ENCODE measurements at regions not wholly inside any gene's neighbourhood (a gene's known extent, or its start where the extent isn't known, plus 50 kb on each side); places are given as distances from the start of the nearest gene placed in this dataset.
A peak's percentile ranks its signal among the peaks of the same experiment; 100 is the strongest.

GRCh38 chr7:106755641-106756040, 94.7 kb upstream of the CCDC71L start:
- H3K9ac ChIP-seq (ENCODE audit: extremely low read depth, insufficient read length, low read length), result no peak overlapping the region

More at GRCh38 chr7:106755641-106756040, 94.7 kb upstream of the CCDC71L start:
- no peak overlapping the region for H4K91ac ChIP-seq (ENCODE audit: insufficient read length, low read depth, low read length)
- H3K79me1 ChIP-seq (ENCODE audit: insufficient read depth, low read depth, low read length, poor library complexity, severe bottlenecking), result no peaks in the 10 kb centered on the region
- H2AK5ac ChIP-seq (ENCODE audit: insufficient read length, low read length), result no peak overlapping the region
- no peak overlapping the region for H4K5ac ChIP-seq (ENCODE audit: insufficient read length, low read depth, low read length)
- H4K20me1 ChIP-seq (ENCODE audit: control insufficient read depth, insufficient read depth, insufficient read length), result no peaks in the 10 kb centered on the region
- no peaks in the 10 kb centered on the region for H3K23me2 ChIP-seq (ENCODE audit: insufficient read length, low read depth, low read length, poor library complexity, severe bottlenecking)
- Mint-ChIP-seq H3K27me3 (ENCODE audit: low read depth) (no peaks in the 10 kb centered on the region; the same call in 1 of the 2 replicates), H3K9me3 (peaks cover 32 to 33% of the 10 kb centered on the region in 2 experiments), H3K4me3 (no peak overlapping the region), H3K4me1 (peaks cover 3 to 11% of the 10 kb centered on the region in 2 experiments), H3K27ac (peak overlapping the region in 2 of 3 experiments; percentile 42 to 79; a peak in 4 of 7 replicates), H3K36me3 (ENCODE audit: insufficient read depth in 1 of 3, low read depth in 3 of 3) (peaks cover 22 to 34% (median 29%) of the 10 kb centered on the region in 3 experiments)
- H3K56ac ChIP-seq (ENCODE audit: insufficient read length, low read depth, low read length), result no peak overlapping the region
- H3K9me3 ChIP-seq (ENCODE audit: control insufficient read depth, low read depth, low read length), result peaks cover 10% of the 10 kb centered on the region
- no peak overlapping the region for H3K18ac ChIP-seq (ENCODE audit: insufficient read length, low read depth, low read length)
- H3K23ac ChIP-seq (ENCODE audit: insufficient read length, low read depth, low read length), result no peak overlapping the region
- peak overlapping the region; percentile 32 for H2AFZ ChIP-seq (ENCODE audit: low read length)
- no peak overlapping the region for H2BK20ac ChIP-seq (ENCODE audit: low read depth, low read length, poor library complexity, severe bottlenecking)
- H3K4ac ChIP-seq (ENCODE audit: low read depth, low read length), result no peak overlapping the region
- DNase-seq, result no peak
- WGBS (ENCODE audit: extremely low coverage, insufficient read length, low lambda C conversion rate), result no CpG with 5 or more reads among the region's 1 CpG
- H3K79me2 ChIP-seq (ENCODE audit: insufficient read depth, low read length), result no peaks in the 10 kb centered on the region
- H3T11ph ChIP-seq (ENCODE audit: low read length), result no peak overlapping the region
- no peak overlapping the region for H3K14ac ChIP-seq (ENCODE audit: insufficient read depth, low read length)
- no peak overlapping the region for H3K27ac ChIP-seq (ENCODE audit: insufficient read length, low read depth, low read length)
- TF ChIP-seq CTCF (conservative IDR thresholded peaks at IDR 0.05), result no peak
- no peak overlapping the region for H2BK12ac ChIP-seq (ENCODE audit: insufficient read length, low read depth, low read length)
- no peak overlapping the region for H4K8ac ChIP-seq (replicated peaks; ENCODE audit: insufficient read length, low read depth, low read length)
- no peak overlapping the region for H2BK120ac ChIP-seq (ENCODE audit: low read depth, low read length, poor library complexity, severe bottlenecking)
- no peak overlapping the region for H2BK5ac ChIP-seq (ENCODE audit: insufficient read length, low read length)
- no peak overlapping the region for H3K4me2 ChIP-seq (ENCODE audit: insufficient read depth, insufficient read length, low read length)
- no peaks in the 10 kb centered on the region for H3K4me1 ChIP-seq (ENCODE audit: insufficient read depth, low read length)
- no peaks in the 10 kb centered on the region for H3K27me3 ChIP-seq (ENCODE audit: insufficient read depth, low read length)
- H2BK15ac ChIP-seq (ENCODE audit: low read depth, low read length), result no peak overlapping the region
